ENCODE measurements at regions not wholly inside any gene's neighbourhood (a gene's known extent, or its start where the extent isn't known, plus 50 kb on each side); places are given as distances from the start of the nearest gene placed in this dataset.
"Not testable (repeated sequence)": the region's sequence is repeated elsewhere in the genome, so short reads cannot be mapped to it uniquely, and the experiment has no call there.

GRCh38 chr20:6420336-6420735 is 297.5 kb upstream of the FERMT1 start:
- no peak for DNase-seq (ENCODE audit: low spot score)

DNA sequence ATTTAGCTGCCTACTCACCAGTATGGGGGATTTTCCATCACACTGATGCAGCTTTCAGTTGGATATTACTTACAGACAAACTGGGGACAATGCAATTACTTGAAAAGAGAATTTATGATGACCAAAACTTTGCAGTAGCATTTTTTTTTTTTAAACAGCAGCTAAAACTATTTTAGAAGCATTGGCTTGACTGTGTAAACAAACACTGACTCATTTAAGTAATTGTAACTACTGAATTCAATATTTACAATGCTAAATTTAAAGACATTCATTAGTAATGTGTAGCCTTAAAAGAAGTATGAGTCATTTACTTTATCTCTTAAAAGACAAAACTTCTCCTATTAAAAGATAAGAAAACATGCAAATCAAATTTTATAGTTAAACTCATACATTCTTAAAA is 295.9 kb upstream of the FERMT1 start:
- no peak for DNase-seq (ENCODE audit: low spot score)

- DNase-seq (ENCODE audit: low spot score) = no peak
These were observed 293.5 kb upstream of the FERMT1 start for GRCh38 chr20:6416371-6416770.

- no peak for DNase-seq (ENCODE audit: low spot score)
These were observed 288.8 kb upstream of the FERMT1 start for GRCh38 chr20:6411651-6412050.

DNA sequence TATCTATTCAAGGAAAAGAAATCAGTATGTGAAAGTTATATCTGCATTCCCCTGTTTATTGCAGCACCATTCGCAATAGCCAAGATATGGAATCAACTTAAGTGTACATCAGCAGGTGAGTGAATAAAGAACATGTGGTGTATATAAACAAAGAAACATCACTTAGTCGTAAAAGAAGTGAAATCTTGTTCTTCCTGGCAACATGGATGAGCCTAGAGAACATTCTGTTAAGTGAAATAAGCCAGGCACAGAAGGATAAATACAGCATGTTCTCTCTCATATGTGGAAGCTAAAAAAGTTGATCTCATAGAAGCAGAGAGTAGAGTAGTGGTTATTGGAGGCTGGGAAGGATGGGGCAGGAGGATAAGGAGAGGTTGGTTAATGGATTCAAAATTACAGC is 287.9 kb upstream of the FERMT1 start:
- DNase-seq (ENCODE audit: low spot score) = no peak

GRCh38 chr20:6407163-6407562 is 284.3 kb upstream of the FERMT1 start:
- no peak for DNase-seq (ENCODE audit: low spot score)

DNA sequence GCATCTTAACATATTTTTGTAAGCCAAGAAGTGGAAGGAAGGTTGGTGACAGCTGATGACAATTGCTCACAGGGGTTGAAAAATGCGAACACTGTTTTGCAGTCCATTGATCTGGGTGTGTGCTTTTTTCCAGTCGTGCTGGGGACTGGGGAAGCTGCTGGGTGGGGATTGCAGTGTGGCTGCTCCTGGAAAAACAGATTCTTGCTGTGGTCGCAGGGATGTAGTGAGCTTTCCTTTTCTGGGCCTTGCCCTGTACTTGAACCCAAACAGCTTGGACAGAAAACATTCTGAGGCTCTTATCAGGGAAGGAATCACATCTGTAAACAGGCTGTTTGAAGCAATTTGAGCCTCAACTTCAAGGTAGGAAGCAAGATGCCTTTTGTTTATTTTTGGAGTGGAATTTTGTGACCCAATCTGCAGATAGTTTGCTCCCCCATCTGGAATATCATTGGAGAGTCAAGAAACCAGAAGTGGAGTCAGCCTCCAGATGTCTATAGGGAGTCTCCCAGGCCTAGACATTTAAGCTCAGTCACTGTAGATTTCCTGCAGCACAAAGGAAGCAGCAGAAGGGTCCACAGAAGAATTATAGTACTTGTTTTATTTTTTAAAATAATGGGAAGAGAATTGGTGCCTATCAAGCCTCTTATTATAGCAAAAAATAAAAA is 279.2 kb upstream of the FERMT1 start:
- DNase-seq (ENCODE audit: low spot score) = no peak

DNA sequence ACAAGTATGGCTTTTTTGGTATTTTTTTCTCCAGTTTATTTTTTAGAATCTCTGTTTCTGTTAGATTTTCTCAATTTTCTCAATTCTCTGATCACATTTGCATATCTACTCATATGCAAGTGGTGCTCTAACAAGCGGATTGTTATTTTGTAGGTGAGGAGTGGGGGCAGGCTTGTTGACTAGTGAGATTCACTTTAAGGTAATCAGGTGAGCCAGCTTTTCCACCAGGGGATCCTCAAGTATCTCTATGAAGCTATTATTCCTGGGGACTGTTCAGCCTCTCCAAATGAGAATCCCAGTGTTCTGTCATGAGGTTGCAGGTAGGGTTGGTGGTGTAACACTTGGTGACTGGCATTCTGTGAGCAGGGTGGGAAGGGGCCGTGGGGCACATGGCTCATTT is 274.3 kb upstream of the FERMT1 start:
- DNase-seq (ENCODE audit: low spot score) = no peak

GRCh38 chr20:6395695-6396094 is 272.9 kb upstream of the FERMT1 start:
- no peak for DNase-seq (ENCODE audit: low spot score)

GRCh38 chr20:6388671-6389197 is 265.9 kb upstream of the FERMT1 start:
- DNase-seq (ENCODE audit: low spot score) = no peak

DNA sequence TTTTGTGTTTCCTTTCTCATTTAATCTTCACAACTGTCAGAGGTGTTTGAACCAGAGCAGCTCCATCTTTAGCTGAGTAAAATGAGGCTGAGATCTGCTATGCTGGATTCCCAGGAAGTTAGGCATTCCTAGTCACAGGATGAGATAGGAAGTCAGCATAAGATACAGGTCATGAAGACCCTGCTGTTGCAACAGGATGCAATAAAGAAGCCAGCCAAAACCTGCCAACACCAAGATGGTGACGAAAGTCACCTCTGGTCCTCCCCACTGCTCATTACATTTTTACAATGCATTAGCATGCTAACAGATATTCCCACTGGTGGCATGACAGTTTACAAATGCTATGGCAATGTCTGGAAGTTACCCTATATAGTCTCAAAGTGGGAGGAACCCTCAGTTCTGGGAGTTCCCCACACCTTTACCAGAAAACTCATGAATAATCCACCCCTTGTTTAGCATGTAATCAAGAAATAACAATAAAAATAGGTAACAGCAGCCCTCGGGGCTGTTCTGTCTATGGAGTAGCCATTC is 262.2 kb upstream of the FERMT1 start:
- no peak for DNase-seq (ENCODE audit: low spot score)

GRCh38 chr20:6384380-6384779 is 261.6 kb upstream of the FERMT1 start:
- DNase-seq (ENCODE audit: low spot score) = no peak

- no peak for DNase-seq (ENCODE audit: low spot score)
These were observed 259.1 kb upstream of the FERMT1 start for GRCh38 chr20:6381887-6382286.

DNA sequence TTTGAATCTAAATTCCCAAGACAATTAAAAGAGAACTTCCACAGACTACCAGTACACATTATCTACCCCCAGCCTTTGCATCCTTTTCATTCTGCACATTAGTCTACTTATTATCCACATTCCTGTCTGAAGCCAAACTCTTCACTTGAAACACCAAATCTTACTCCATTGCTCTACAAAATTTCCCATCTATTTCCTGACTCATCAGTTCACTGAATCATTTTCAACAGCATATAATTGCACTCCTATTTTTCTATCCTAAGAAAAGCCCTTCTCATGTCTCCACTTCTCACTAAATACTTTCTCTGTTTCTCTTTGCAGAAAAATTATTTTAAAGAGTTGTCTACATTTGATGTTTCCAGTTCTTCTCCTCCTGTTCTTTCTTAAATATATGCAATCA is 239.4 kb upstream of the FERMT1 start:
- DNase-seq (ENCODE audit: low spot score) = no peak

GRCh38 chr20:6360766-6361165 is 237.9 kb upstream of the FERMT1 start:
- no peak for DNase-seq (ENCODE audit: low spot score)

DNA sequence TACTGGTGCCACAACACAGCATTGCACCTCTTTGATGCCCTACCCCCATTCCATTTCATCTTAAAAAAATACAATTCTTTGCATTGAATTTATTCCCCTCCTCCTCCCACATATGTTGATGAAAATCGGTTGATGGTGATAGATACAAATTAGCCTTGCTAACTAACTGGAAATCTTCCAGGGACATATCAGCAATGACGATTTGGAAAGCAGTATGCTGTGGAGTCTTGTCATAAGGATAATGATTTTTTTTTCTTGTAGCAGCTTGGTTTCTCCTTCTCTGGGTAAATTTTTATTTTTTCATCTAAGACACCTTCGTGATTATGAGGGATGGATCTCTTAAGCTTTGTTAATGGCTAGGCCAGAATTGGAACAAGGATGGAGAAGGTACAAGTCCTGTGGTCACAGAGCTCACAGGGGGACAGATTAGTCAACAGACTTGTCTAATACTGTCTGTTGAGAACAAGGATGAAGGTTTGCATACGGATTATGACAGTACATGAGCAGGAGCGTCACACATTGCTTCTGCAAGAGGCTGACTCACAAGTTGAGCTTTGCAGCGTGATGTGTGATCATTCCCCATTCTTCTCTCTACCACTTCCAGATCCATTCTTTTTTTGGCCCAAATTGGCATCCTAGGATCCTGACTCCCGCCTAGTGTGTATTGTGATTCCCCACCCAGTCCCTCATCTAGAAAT is 233.1 kb upstream of the FERMT1 start:
- DNase-seq (ENCODE audit: low spot score) = no peak

DNA sequence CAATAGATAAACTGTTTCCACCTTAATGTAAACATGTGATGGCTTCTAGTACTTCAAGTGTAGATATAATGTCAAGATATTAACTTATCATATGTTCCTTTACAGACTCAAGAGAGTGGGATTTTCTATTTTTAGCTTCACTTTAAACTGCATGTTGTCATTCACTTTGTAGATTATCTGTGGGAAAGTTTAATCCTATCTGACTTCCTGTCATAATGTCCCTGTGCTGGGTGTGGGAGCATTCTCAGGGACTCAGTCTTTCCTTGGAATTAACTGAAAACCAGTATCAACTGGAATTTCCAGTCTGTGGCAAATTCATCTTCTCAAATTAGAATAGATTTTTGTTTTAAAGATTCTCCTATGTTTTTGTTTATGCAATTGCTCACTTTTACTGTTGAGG is 226.1 kb upstream of the FERMT1 start:
- DNase-seq (ENCODE audit: low spot score) = no peak

DNA sequence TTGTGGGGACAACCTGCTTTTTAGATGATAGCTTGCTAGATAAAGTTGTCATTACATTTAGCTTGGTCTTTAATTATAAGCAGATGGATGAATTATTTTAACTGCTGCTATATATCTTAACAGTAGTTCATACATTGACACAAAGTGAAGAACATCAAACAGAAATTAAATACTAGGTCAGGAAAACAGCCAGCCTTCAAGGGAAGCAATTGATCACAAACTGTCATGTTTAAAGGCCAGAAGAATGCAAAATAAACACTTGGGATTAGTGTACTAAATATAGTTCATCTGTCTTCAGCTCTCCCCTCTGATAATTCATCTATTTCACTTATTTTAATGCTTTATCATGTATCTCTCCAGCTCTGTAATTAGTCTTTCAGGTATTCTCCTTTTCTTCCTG is 225.1 kb upstream of the FERMT1 start:
- DNase-seq (ENCODE audit: low spot score) = no peak

DNA sequence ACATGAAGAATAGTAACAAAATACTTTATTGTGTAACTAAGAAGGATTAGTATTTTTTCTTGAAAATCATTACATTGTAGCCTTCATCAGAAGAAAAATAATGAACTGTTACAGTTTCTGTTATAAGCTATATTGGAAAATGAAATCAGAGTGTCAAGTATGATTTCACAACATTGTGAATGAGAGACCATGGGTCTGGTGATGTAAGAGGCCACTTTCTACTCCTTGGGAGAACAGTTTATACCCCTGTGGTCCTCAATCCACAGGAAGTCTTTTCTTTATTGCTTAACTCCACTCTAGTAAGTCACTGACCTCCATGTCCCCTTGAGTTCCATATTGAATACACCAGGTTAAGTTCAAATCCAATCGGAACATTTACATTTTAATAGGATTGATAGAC is 218.7 kb upstream of the FERMT1 start:
- DNase-seq (ENCODE audit: low spot score) = no peak

- DNase-seq (ENCODE audit: low spot score) = no peak
These were observed 216.3 kb upstream of the FERMT1 start for GRCh38 chr20:6339176-6339575.

DNA sequence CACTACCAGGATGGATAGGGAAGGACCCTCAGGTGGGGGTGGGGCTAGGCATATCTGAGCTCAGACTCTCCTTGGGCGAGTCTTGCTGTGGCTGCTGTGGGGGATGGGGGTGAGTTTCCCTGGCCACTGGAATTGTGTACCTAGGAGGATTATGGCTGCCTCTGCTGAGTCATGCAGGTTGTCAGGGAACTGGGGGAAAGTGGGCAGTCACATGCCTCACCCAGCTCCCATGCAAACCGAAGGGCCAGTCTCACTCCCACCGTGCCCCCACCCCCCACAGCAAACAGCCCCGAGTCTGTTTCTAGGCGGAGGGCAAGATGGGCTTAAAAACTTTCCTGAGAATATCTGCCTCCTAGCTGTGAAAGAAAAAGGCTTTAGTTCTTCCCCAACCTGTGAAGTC is 210.3 kb upstream of the FERMT1 start:
- no peak for DNase-seq (ENCODE audit: low spot score)

GRCh38 chr20:6321235-6321634 is 198.4 kb upstream of the FERMT1 start:
- DNase-seq (ENCODE audit: low spot score) = not testable (repeated sequence)

DNA sequence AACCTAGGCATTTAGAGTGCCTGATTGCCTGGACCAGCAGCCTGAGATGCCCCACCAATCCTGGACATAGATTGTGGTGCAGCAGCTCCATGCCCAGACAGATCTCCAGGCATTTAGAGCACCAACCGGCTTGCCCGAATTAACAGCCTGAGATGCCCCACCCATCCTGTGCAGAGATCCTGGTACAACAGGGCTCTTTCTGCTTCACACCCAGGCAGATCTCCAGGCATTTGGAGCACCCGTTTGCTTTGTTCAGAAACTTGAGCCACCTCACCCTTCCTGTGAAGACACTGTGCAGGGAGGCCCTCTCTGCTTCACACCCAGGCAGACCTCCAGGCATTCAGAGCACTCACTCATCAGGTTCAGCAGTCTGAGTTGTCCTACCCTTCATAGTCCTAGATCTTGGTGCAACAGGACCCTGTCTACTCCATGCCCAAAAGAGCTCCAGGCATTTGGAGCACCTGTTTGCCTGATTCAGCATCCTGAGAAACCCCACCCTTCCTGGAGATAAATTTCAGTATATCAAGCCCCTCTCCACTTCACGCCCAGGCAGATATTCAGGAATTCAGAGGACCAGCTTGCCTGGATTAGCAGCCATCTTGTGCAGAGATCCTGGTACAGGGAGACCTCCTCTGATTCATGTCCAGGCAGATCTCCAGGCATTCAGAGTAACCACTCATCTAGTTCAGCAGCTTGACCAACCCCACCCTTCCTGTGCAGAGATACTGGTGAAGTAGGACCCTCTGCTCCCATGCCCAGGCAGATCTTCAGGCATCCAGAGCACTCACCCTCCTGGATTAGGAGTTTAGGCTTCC is 189.2 kb upstream of the FERMT1 start:
- no peak for DNase-seq (ENCODE audit: low spot score)
